Adrenal gland (tissue), 9 donors: ENCODE measurements at regions not wholly inside any gene's neighbourhood (a gene's known extent, or its start where the extent isn't known, plus 50 kb on each side); places are given as distances from the start of the nearest gene placed in this dataset.
"Not testable (repeated sequence)": the region's sequence is repeated elsewhere in the genome, so short reads cannot be mapped to it uniquely, and the experiment has no call there.

Source experiments
- DNase-seq, 7 donors: peaks; one replicate each; pipeline ENCODE4 v3.0.0-alpha.2; 2019 to 2020
- H3K27ac ChIP-seq, 5 donors: fragments of 200-600 bp; sonication (generic) in 4 of 5; 1 replicate in 3 of 5; 2 replicates in 2 of 5; pipeline versions ENCODE4 v1.5.1 to v1.8.0; 2016 to 2020; ENCODE audit warnings: mild to moderate bottlenecking in 1 of 5
- H3K27me3 ChIP-seq: fragments of 200-600 bp; 2 replicates; pipeline ENCODE4 v1.8.0; 2021
- H3K36me3 ChIP-seq, 2 donors: fragments of 200-600 bp; replicated peaks in 1 of 2; 1 replicate in 1 of 2; 2 replicates in 1 of 2; pipeline versions ENCODE4 v1.5.1 to v1.8.0; 2018 to 2022
- H3K4me1 ChIP-seq, 2 donors: fragments of 200-600 bp; replicated peaks in 1 of 2; 1 replicate in 1 of 2; 2 replicates in 1 of 2; pipeline versions ENCODE4 v1.5.1 to v1.8.0; 2018 to 2021
- H3K4me3 ChIP-seq, 4 donors: fragments of 200-600 bp; sonication (generic) in 3 of 4; one replicate each; pipeline ENCODE4 v1.5.1; 2016 to 2018
- H3K9me3 ChIP-seq, 3 donors: fragments of 200-600 bp; sonication (generic) in 1 of 3; replicated peaks in 1 of 3; 1 replicate in 2 of 3; 2 replicates in 1 of 3; pipeline versions ENCODE4 v1.5.1 to v1.8.0; 2016 to 2021
- POLR2A ChIP-seq, 2 donors: fragments of 450-650 bp; IDR thresholded peaks; one replicate each; pipeline ENCODE4 v1.6.1; 2017; ENCODE audit warnings: antibody characterized with exemption in 2 of 2, mild to moderate bottlenecking in 2 of 2, moderate library complexity in 1 of 2
- WGBS, 4 donors: extraction: QIAGEN DNeasy Blood & Tissue Kit in 2 of 4; methylation state at CpG; one replicate each; pipeline versions ENCODE4 v1.1.5 to v1.1.7; 2013 to 2017; 5-methylcytosine and 5-hydroxymethylcytosine counted together
- intact Hi-C, 2 donors: fragments of 100-400 bp; cut with DNase I; formaldehyde crosslinking; loops; one replicate each; pipeline versions ENCODE4 v1.14.1 to v1.15.0; 2022 to 2023
- TF ChIP-seq, protein P1 (sequence below), 6 experiments: fragments of 450-650 bp in 4 of 6; fragments of 200-600 bp in 2 of 6; sonication (generic) in 1 of 6; IDR thresholded peaks; 1 replicate in 5 of 6; 2 replicates in 1 of 6; pipeline versions ENCODE4 v1.5.1 to v1.8.0; 2016 to 2021; ENCODE audit warnings: antibody characterized with exemption in 6 of 6, mild to moderate bottlenecking in 2 of 6, moderate library complexity in 1 of 6
- donor health status: healthy with polysubstance abuse.
- donor health status: Bipolar disorder and iron deficiency.
- donor health status: DM: yes; HTN: yes; CAD: no.
- donor health status: DM: no; HTN: no; CAD: no.
- donor health status: DM: no; HTN: no; CAD: no.

GRCh38 chr6:106783640-106784566 is 154.5 kb downstream of the QRSL1 start:
- H3K9me3 ChIP-seq = no peaks in the 10 kb centered on the region
- TF ChIP-seq, protein P1, sequence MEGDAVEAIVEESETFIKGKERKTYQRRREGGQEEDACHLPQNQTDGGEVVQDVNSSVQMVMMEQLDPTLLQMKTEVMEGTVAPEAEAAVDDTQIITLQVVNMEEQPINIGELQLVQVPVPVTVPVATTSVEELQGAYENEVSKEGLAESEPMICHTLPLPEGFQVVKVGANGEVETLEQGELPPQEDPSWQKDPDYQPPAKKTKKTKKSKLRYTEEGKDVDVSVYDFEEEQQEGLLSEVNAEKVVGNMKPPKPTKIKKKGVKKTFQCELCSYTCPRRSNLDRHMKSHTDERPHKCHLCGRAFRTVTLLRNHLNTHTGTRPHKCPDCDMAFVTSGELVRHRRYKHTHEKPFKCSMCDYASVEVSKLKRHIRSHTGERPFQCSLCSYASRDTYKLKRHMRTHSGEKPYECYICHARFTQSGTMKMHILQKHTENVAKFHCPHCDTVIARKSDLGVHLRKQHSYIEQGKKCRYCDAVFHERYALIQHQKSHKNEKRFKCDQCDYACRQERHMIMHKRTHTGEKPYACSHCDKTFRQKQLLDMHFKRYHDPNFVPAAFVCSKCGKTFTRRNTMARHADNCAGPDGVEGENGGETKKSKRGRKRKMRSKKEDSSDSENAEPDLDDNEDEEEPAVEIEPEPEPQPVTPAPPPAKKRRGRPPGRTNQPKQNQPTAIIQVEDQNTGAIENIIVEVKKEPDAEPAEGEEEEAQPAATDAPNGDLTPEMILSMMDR (IDR thresholded peaks at IDR 0.05) = no peak
- TF ChIP-seq POLR2A (IDR thresholded peaks at IDR 0.05) = no peak
- no peak for DNase-seq
- no peaks in the 10 kb centered on the region for H3K27me3 ChIP-seq
- peak overlapping the region in 1 of 5 donors; percentile 24 for H3K27ac ChIP-seq
- no peak overlapping the region for H3K4me3 ChIP-seq
- H3K4me1 ChIP-seq = no peaks in the 10 kb centered on the region
- intact Hi-C loops = no loop called here
- H3K36me3 ChIP-seq = no peaks in the 10 kb centered on the region
- WGBS, 4 donors = 62 to 74% (median 72%) methylated on average over 3 of the region's 3 CpGs

GRCh38 chr6:106782536-106783285 is 153.3 kb downstream of the QRSL1 start:
- TF ChIP-seq, protein P1 (IDR thresholded peaks at IDR 0.05) = no peak
- TF ChIP-seq POLR2A (IDR thresholded peaks at IDR 0.05) = no peak
- Histone ChIP-seq H3K27me3 (no peaks in the 10 kb centered on the region), H3K36me3 (no peaks in the 10 kb centered on the region), H3K9me3 (no peaks in the 10 kb centered on the region), H3K4me1 (no peaks in the 10 kb centered on the region), H3K27ac (peak overlapping the region in 1 of 5 donors; percentile 24), H3K4me3 (no peak overlapping the region)
- 64 to 72% (median 67%) methylated on average over 13 of the region's 13 CpGs for WGBS, 4 donors
- intact Hi-C loops = no loop called here
- peak in 1 of 7 donors; percentile 85 for DNase-seq

GRCh38 chr6:106779552-106779951 is 150.2 kb downstream of the QRSL1 start:
- H3K9me3 ChIP-seq, H3K27me3 ChIP-seq, H3K4me3 ChIP-seq, H3K36me3 ChIP-seq, intact Hi-C loops, DNase-seq, H3K4me1 ChIP-seq, H3K27ac ChIP-seq: not testable (repeated sequence)

GRCh38 chr6:106778943-106779342 is 149.6 kb downstream of the QRSL1 start:
- H3K4me1 ChIP-seq = no peaks in the 10 kb centered on the region
- no peaks in the 10 kb centered on the region for H3K36me3 ChIP-seq
- TF ChIP-seq, protein P1 (IDR thresholded peaks at IDR 0.05) = no peak
- no peak for TF ChIP-seq POLR2A (IDR thresholded peaks at IDR 0.05)
- no peaks in the 10 kb centered on the region for H3K9me3 ChIP-seq
- intact Hi-C loops = no loop called here
- H3K4me3 ChIP-seq = no peak overlapping the region
- H3K27me3 ChIP-seq = no peaks in the 10 kb centered on the region
- WGBS, 4 donors = 73 to 97% (median 88%) methylated on average over 2 of the region's 2 CpGs
- H3K27ac ChIP-seq = no peak overlapping the region
- DNase-seq = no peak
